ENCODE measurements at regions not wholly inside any gene's neighbourhood (a gene's known extent, or its start where the extent isn't known, plus 50 kb on each side); places are given as distances from the start of the nearest gene placed in this dataset.

GRCh38 chr5:158236511-158237335 lies 377.8 kb upstream of the CLINT1 start:
- DNase-seq (ENCODE audit: low read depth, low spot score) (no peak), FAIRE-seq (no peak)
- Histone ChIP-seq H3K27me3 (ENCODE audit: control insufficient read depth, extremely low read depth, insufficient read depth, low read length) (no peaks in the 10 kb centered on the region), H3K79me2 (ENCODE audit: control insufficient read depth, insufficient read depth, low read length) (no peaks in the 10 kb centered on the region), H2AFZ (ENCODE audit: control insufficient read depth, low read length) (no peak overlapping the region), H3K27ac (ENCODE audit: control insufficient read depth, insufficient read depth, low read length) (no peak overlapping the region), H3K36me3 (ENCODE audit: control insufficient read depth in 2 of 2, extremely low read depth in 1 of 2, insufficient read depth in 2 of 2, low read length in 2 of 2) (no peaks in the 10 kb centered on the region), H4K20me1 (ENCODE audit: control insufficient read depth, extremely low read depth, insufficient read depth, low read length) (no peaks in the 10 kb centered on the region), H3K9me1 (ENCODE audit: control insufficient read depth, extremely low read depth, insufficient read depth, low read length) (no peaks in the 10 kb centered on the region), H3K4me3 (ENCODE audit: control insufficient read depth in 2 of 3, extremely low read depth in 1 of 3, insufficient read depth in 2 of 3, low read depth in 1 of 3, low read length in 3 of 3) (no peak overlapping the region), H3K9me3 (ENCODE audit: control insufficient read depth, low read depth, low read length) (no peaks in the 10 kb centered on the region), H3K4me1 (ENCODE audit: control insufficient read depth, extremely low read depth, insufficient read depth, low read length) (no peaks in the 10 kb centered on the region), H3K9ac (ENCODE audit: control insufficient read depth, extremely low read depth, insufficient read depth, low read length) (no peak overlapping the region), H3K4me2 (ENCODE audit: control insufficient read depth, extremely low read depth, insufficient read depth, low read depth, low read length) (no peak overlapping the region)
- dilution Hi-C loops (cut with MboI; ENCODE audit: extremely low pct_ligation_motif_present, low sequenced_read_pairs), result no loop called here
- TF ChIP-seq EZH2 (IDR thresholded peaks at IDR 0.05; ENCODE audit: low read length), result no peak
- TF ChIP-seq CTCF (optimal IDR thresholded peaks at IDR 0.05 in 1 of 3, IDR thresholded peaks at IDR 0.05 in 1 of 3, conservative IDR thresholded peaks at IDR 0.05 in 1 of 3; ENCODE audit: extremely low read depth in 1 of 3, insufficient read depth in 2 of 3, low read length in 3 of 3), result no peak

DNA sequence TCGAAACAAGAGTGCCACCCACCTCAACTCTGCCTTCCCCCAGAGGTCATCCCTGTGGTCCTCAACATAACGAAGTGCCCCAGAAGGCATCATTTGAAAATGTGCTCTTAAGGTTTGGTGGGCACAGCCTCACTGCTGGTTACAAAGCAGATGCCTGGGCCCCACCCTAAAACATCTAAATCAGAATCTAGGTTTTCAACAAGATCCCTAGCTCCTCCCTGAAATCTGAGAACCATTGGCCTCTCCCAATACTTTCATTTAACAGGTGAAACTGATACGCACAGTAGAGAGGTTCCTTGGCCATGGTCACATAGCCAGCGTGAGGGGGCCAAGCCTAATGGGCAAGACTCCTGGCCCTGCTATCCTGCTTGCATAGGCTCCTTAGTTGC lies 376.2 kb upstream of the CLINT1 start:
- H2AFZ ChIP-seq (ENCODE audit: control insufficient read depth, low read length), result no peak overlapping the region
- no peaks in the 10 kb centered on the region for H3K4me1 ChIP-seq (ENCODE audit: control insufficient read depth, extremely low read depth, insufficient read depth, low read length)
- H3K27me3 ChIP-seq (ENCODE audit: control insufficient read depth, extremely low read depth, insufficient read depth, low read length), result no peaks in the 10 kb centered on the region
- FAIRE-seq (no peak), DNase-seq (ENCODE audit: low read depth, low spot score) (no peak)
- H3K27ac ChIP-seq (ENCODE audit: control insufficient read depth, insufficient read depth, low read length), result no peak overlapping the region
- H3K36me3 ChIP-seq (ENCODE audit: control insufficient read depth in 2 of 2, extremely low read depth in 1 of 2, insufficient read depth in 2 of 2, low read length in 2 of 2), result no peaks in the 10 kb centered on the region
- H3K4me2 ChIP-seq (ENCODE audit: control insufficient read depth, extremely low read depth, insufficient read depth, low read depth, low read length), result no peak overlapping the region
- H3K9me3 ChIP-seq (ENCODE audit: control insufficient read depth, low read depth, low read length), result no peaks in the 10 kb centered on the region
- TF ChIP-seq EZH2 (IDR thresholded peaks at IDR 0.05; ENCODE audit: low read length), result no peak
- TF ChIP-seq CTCF (optimal IDR thresholded peaks at IDR 0.05 in 1 of 3, IDR thresholded peaks at IDR 0.05 in 1 of 3, conservative IDR thresholded peaks at IDR 0.05 in 1 of 3; ENCODE audit: extremely low read depth in 1 of 3, insufficient read depth in 2 of 3, low read length in 3 of 3), result no peak
- H3K4me3 ChIP-seq (ENCODE audit: control insufficient read depth in 2 of 3, extremely low read depth in 1 of 3, insufficient read depth in 2 of 3, low read depth in 1 of 3, low read length in 3 of 3), result no peak overlapping the region
- H3K9me1 ChIP-seq (ENCODE audit: control insufficient read depth, extremely low read depth, insufficient read depth, low read length), result no peaks in the 10 kb centered on the region
- no peaks in the 10 kb centered on the region for H4K20me1 ChIP-seq (ENCODE audit: control insufficient read depth, extremely low read depth, insufficient read depth, low read length)
- no peak overlapping the region for H3K9ac ChIP-seq (ENCODE audit: control insufficient read depth, extremely low read depth, insufficient read depth, low read length)
- H3K79me2 ChIP-seq (ENCODE audit: control insufficient read depth, insufficient read depth, low read length), result no peaks in the 10 kb centered on the region
- dilution Hi-C loops (cut with MboI; ENCODE audit: extremely low pct_ligation_motif_present, low sequenced_read_pairs), result no loop called here

All from keratinocyte (primary cell).